ENCODE measurements at regions not wholly inside any gene's neighbourhood (a gene's known extent, or its start where the extent isn't known, plus 50 kb on each side); places are given as distances from the start of the nearest gene placed in this dataset.

GRCh38 chr11:8756201-8756600, 73.6 kb downstream of the RPL27A start:
- no peak for TF ChIP-seq EZH2 (IDR thresholded peaks at IDR 0.05; ENCODE audit: low read length, missing control alignments)
- no peak for TF ChIP-seq CTCF (conservative IDR thresholded peaks at IDR 0.05 in 1 of 2, IDR thresholded peaks at IDR 0.05 in 1 of 2; ENCODE audit: low read depth in 1 of 2, low read length in 2 of 2)

All from fibroblast of lung (primary cell).